Stomach smooth muscle (tissue), 2 donors: ENCODE measurements at regions not wholly inside any gene's neighbourhood (a gene's known extent, or its start where the extent isn't known, plus 50 kb on each side); places are given as distances from the start of the nearest gene placed in this dataset.
"Not testable (repeated sequence)": the region's sequence is repeated elsewhere in the genome, so short reads cannot be mapped to it uniquely, and the experiment has no call there.

Experiments
- H3K27ac ChIP-seq: one replicate; pipeline ENCODE4 v1.7.0; 2013; ENCODE audit warnings: mild to moderate bottlenecking, low read length, inconsistent platforms
- H3K27me3 ChIP-seq, 2 donors: one replicate each; pipeline ENCODE4 v1.7.0; 2013; ENCODE audit warnings: low read length in 2 of 2; ENCODE audit not compliant: insufficient read depth in 2 of 2, control insufficient read depth in 1 of 2
- H3K36me3 ChIP-seq, 2 donors: one replicate each; pipeline ENCODE4 v1.7.0; 2013; ENCODE audit warnings: low read length in 2 of 2; ENCODE audit not compliant: control insufficient read depth in 2 of 2, insufficient read depth in 2 of 2
- H3K4me1 ChIP-seq: one replicate; pipeline ENCODE4 v1.7.0; 2013; ENCODE audit warnings: low read length; ENCODE audit not compliant: control insufficient read depth, insufficient read depth
- H3K4me3 ChIP-seq, 2 donors: one replicate each; pipeline ENCODE4 v1.7.0; 2013; ENCODE audit warnings: low read length in 2 of 2
- H3K9ac ChIP-seq, 2 donors: one replicate each; pipeline ENCODE4 v1.7.0; 2013; ENCODE audit warnings: low read length in 2 of 2, mild to moderate bottlenecking in 1 of 2
- H3K9me3 ChIP-seq, 2 donors: one replicate each; pipeline ENCODE4 v1.7.0; 2013; ENCODE audit warnings: low read length in 2 of 2; ENCODE audit not compliant: control insufficient read depth in 2 of 2
- donor health status: healthy.
- donor health status: Pancreatic carcinoma.

DNA sequence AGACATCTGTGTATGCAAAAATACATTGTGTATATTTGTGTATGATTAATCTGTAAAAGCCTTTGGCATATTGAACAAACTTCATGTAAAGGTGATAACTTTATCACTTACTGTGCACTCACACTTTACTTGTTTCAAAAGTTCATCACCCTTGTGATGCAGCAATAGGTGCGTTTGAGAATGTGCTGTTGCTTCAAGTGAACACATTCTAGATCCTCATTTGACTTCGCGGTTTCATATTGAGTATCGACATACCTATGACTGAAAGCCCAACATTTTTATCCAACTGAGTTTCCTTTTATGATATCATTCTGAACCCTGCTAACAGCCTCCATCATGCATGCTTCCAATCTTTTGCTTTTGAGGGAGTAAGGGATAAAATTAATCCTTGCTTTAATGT is 1086.9 kb downstream of the TMEM121 start:
- H3K27ac ChIP-seq = no peak overlapping the region
- H3K9ac ChIP-seq = no peak overlapping the region
- peaks cover 5 to 7% of the 10 kb centered on the region in 2 donors for H3K27me3 ChIP-seq
- peaks cover 0 to 4% of the 10 kb centered on the region in 2 donors for H3K9me3 ChIP-seq
- no peaks in the 10 kb centered on the region for H3K4me1 ChIP-seq
- no peaks in the 10 kb centered on the region for H3K36me3 ChIP-seq
- H3K4me3 ChIP-seq = no peak overlapping the region

DNA sequence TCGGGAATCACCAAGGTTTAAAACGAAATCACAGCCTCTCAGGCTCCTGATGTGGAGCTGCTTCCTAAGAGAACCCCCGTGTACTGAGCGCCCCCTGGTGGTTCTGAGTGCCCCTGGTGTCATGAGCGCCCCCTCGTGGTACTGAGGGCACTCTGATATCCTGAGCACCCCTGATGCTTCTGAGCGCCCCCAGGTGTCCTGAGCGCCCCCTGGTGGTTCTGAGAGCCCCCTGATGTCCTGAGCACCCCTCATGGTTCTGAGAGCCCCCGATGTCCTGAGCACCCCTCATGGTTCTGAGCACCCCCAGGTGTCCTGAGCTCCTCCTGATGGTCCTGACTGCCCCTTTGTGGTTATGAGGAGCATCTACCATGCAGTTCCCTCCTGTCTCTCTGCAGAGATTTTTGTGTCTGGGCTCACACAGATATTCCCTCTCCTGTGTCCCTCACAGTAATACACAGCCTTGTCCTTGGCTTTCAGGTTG is 1092.1 kb downstream of the TMEM121 start:
- not testable (repeated sequence) for H3K9ac ChIP-seq, H3K27ac ChIP-seq, H3K4me1 ChIP-seq, H3K4me3 ChIP-seq, H3K27me3 ChIP-seq, H3K36me3 ChIP-seq, H3K9me3 ChIP-seq

DNA sequence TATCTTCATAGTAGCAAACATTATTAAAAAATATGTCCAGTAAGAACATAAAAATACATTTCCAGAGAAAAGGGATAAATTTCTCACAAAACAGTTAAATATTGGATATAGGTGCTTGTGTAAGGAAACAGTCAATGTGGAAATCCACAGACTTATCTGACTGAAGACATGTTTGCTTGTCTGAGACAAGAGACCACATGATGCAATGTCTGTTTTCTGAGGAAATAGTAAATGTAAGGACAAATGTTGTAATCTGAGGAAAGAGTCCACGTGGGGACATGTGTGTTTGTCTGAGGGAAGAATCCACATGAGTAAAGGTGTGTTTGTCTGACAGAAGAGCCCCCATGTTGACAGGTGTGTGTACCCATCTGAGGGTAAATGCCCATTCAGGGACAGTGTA is 1093.2 kb downstream of the TMEM121 start:
- Histone ChIP-seq H3K27ac (no peak overlapping the region), H3K27me3 (peaks cover 4 to 7% of the 10 kb centered on the region in 2 donors), H3K4me3 (no peak overlapping the region), H3K9me3 (no peaks in the 10 kb centered on the region), H3K4me1 (no peaks in the 10 kb centered on the region), H3K9ac (no peak overlapping the region), H3K36me3 (no peaks in the 10 kb centered on the region)

DNA sequence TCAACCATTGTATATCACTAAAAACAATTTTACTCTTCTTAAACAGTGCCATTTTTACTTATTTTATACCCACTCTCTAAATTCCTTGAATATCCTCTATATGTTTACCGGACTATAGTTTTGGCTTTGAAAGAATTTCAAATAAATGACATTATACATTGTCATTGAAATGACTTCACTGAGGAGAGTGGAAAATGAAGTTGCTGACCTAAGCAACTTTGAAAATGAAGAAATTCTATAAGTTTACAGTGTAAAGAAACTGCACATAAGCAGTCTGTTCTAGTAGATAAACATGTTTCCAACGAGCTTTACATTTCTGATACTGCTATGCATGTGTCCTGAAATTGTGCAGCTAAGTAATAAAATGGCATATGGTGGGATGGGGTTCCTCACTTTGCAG is 1094.0 kb downstream of the TMEM121 start:
- Histone ChIP-seq H3K9me3 (no peaks in the 10 kb centered on the region), H3K27ac (no peak overlapping the region), H3K9ac (no peak overlapping the region), H3K27me3 (peaks cover 4 to 7% of the 10 kb centered on the region in 2 donors), H3K4me1 (no peaks in the 10 kb centered on the region), H3K4me3 (no peak overlapping the region), H3K36me3 (no peaks in the 10 kb centered on the region)

DNA sequence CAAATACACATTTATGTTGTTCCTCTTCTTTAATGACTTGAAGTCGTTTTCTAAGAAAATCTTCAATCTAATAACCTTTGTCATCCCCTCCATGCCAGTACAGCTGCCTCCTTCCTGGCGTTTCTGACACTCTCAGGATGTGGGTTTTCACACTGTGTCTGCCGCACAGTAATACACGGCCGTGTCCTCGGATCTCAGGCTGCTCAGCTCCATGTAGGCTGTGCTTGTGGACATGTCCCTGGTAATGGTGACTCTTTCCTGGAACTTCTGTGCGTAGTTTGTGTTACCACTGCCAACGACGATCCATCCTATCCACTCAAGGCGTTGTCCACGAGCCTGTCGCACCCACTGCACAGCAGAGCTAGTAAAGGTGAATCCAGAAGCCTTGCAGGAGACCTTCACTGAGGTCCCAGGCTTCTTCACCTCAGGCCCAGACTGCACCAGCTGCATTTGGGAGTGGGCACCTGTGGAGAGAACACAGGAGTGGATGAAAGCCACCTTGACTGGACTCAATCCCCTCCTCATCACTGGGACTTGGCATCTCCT is 1095.9 kb downstream of the TMEM121 start:
- Histone ChIP-seq H3K36me3 (no peaks in the 10 kb centered on the region), H3K4me3 (no peak overlapping the region), H3K27ac (no peak overlapping the region), H3K4me1 (no peaks in the 10 kb centered on the region), H3K9me3 (no peaks in the 10 kb centered on the region), H3K9ac (no peak overlapping the region), H3K27me3 (peaks cover 0 to 7% of the 10 kb centered on the region in 2 donors)

DNA sequence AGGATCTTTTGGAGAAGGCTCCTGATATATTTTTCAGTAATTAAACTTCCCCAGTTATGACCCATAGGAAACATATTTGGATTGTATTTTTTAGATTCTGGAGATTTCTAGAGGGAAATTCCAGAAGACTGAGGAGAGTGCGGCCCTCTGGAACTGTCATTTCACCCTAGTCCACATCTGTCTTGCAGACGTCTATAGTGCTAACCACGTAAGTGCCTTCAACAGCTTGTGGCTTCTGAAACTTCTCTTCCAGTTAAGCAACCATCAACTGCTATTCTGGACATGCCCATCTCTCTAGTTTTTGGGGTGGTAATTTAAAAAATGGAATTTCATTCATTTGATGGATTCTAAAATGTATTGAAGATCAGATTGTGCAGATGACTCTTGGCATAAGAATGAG is 1098.8 kb downstream of the TMEM121 start:
- H3K27ac ChIP-seq = no peak overlapping the region
- no peak overlapping the region for H3K4me3 ChIP-seq
- no peak overlapping the region for H3K9ac ChIP-seq
- peaks cover 0 to 7% of the 10 kb centered on the region in 2 donors for H3K27me3 ChIP-seq
- no peaks in the 10 kb centered on the region for H3K36me3 ChIP-seq
- no peaks in the 10 kb centered on the region for H3K4me1 ChIP-seq
- no peaks in the 10 kb centered on the region for H3K9me3 ChIP-seq

DNA sequence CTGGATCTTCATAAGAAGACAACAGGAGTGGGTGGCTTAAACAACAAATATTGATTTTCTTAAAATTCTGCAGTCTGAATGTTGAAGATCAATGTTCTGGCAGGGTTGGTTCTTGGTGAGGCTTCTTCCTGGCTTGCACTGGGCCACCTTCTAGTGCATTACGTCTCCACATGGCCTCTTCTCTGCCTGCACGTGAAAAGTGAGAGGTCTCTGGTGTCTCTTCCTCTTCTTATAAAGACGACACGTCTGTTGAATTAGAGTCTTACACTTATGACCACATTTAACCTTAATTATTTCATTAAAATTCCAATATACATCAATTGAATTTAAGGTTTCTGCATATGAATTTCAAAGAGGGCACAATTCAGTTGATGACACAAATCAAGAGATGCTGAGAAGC is 1100.1 kb downstream of the TMEM121 start:
- H3K27me3 ChIP-seq, H3K36me3 ChIP-seq, H3K9ac ChIP-seq, H3K27ac ChIP-seq, H3K9me3 ChIP-seq, H3K4me1 ChIP-seq, H3K4me3 ChIP-seq: not testable (repeated sequence)

DNA sequence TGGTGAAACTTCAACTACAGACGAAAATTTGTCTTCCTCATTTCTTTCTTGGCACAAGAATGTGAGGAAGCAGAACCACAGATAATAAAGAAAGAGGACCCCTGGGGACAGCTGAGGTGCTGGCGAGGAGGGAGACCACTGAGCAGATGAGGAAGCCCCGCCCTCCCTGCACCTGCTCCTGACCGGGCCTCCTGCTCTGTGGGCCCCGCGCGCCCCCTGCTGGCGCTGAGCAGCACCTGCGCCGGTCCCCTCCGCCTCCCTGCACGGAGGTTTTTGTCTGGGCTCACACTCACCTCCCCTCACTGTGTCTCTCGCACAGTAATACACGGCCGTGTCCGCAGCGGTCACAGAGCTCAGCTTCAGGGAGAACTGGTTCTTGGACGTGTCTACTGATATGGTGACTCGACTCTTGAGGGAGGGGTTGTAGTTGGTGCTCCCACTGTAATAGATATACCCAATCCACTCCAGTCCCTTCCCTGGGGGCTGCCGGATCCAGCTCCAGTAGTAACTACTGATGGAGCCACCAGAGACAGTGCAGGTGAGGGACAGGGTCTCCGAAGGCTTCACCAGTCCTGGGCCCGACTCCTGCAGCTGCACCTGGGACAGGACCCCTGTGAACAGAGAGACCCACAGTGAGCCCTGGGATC is 1100.7 kb downstream of the TMEM121 start:
- not testable (repeated sequence) for H3K27ac ChIP-seq, H3K36me3 ChIP-seq, H3K4me3 ChIP-seq, H3K9ac ChIP-seq, H3K9me3 ChIP-seq, H3K27me3 ChIP-seq, H3K4me1 ChIP-seq

DNA sequence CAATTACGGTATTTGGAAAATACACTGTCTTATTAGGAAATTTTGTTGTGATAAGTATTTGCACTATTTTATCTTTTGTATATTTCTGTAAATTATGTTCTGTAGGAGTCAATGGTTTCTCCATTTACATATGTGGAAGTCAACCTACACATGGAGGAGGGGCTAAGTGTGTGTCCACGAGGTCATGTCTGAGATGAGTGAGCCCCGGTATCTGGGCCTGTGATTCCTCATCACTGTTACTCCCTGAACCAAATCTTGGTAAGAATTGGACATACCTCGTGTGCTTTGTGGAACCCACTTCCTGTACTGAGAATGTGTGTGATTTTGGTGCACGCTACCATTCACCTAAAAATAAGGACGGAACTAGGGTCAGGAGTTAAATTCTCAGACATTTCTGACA is 1105.5 kb downstream of the TMEM121 start:
- no peak overlapping the region for H3K27ac ChIP-seq
- H3K4me3 ChIP-seq = no peak overlapping the region
- no peaks in the 10 kb centered on the region for H3K36me3 ChIP-seq
- H3K27me3 ChIP-seq = peaks cover 0 to 2% of the 10 kb centered on the region in 2 donors
- no peak overlapping the region for H3K9ac ChIP-seq
- H3K9me3 ChIP-seq = no peaks in the 10 kb centered on the region
- no peaks in the 10 kb centered on the region for H3K4me1 ChIP-seq

DNA sequence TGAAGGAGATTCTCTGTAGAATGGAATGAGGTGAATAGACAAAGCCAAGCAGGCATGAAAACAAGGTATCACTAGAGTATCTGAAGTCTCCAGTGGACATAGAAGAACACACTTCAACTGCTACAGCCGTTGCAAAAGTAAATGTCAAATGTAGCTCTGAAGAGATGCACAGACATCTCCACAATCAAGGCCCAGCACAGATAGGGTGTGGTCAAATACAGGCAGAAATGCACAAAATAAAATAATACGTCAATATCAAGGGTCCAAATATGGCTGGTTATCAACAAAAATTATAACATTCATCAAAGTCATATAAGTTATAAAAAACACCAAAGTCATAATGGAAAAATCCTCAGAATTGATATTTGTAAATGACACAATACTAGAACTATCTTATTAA is 1107.3 kb downstream of the TMEM121 start:
- H3K4me3 ChIP-seq = no peak overlapping the region
- no peaks in the 10 kb centered on the region for H3K9me3 ChIP-seq
- peaks cover 0 to 2% of the 10 kb centered on the region in 2 donors for H3K27me3 ChIP-seq
- no peak overlapping the region for H3K27ac ChIP-seq
- H3K9ac ChIP-seq = no peak overlapping the region
- H3K36me3 ChIP-seq = no peaks in the 10 kb centered on the region
- H3K4me1 ChIP-seq = no peaks in the 10 kb centered on the region

DNA sequence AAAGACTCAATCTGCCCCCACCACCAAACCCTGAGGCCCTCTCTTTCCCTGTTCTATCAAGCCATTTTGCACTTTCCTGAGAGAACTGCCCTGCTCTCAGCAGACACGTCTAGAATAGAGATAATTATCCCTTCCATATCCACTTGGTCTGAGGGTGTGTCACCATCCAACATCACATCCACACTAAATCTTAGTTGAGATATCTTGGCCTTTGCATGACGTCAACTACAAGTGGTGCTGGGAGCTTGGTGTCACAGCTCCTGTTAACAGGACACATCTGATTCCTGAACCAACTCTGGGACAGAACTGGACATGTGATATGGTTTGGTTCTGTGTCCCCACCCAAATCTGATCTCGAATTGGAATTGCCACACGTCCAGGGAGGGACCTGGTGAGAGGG is 1109.2 kb downstream of the TMEM121 start:
- Histone ChIP-seq H3K36me3 (no peaks in the 10 kb centered on the region), H3K27ac (no peak overlapping the region), H3K9ac (no peak overlapping the region), H3K4me1 (no peaks in the 10 kb centered on the region), H3K4me3 (no peak overlapping the region), H3K27me3 (peaks cover 0 to under 1% of the 10 kb centered on the region in 2 donors), H3K9me3 (no peaks in the 10 kb centered on the region)
